T-helper 9 cell (primary cell): ENCODE measurements at regions not wholly inside any gene's neighbourhood (a gene's known extent, or its start where the extent isn't known, plus 50 kb on each side); places are given as distances from the start of the nearest gene placed in this dataset.
"Not testable (repeated sequence)": the region's sequence is repeated elsewhere in the genome, so short reads cannot be mapped to it uniquely, and the experiment has no call there.

Source experiments
- DNase-seq: peaks from one replicate; pipeline ENCODE4 v3.0.0-alpha.2; 2020

GRCh38 chr2:82139979-82140611, 1835.5 kb upstream of the LRRTM1 start:
- DNase-seq: no peak

GRCh38 chr2:82137441-82137840, 1832.9 kb upstream of the LRRTM1 start:
- no peak for DNase-seq

GRCh38 chr2:82128051-82128450, 1823.5 kb upstream of the LRRTM1 start:
- no peak for DNase-seq

GRCh38 chr2:82124629-82125028, 1820.1 kb upstream of the LRRTM1 start:
- DNase-seq: no peak

GRCh38 chr2:82120654-82121053, 1816.1 kb upstream of the LRRTM1 start:
- DNase-seq: no peak

GRCh38 chr2:82120115-82120514, 1815.6 kb upstream of the LRRTM1 start:
- no peak for DNase-seq

- DNase-seq: no peak
Observed at GRCh38 chr2:82109418-82109817, 1804.9 kb upstream of the LRRTM1 start.

- no peak for DNase-seq
Observed at GRCh38 chr2:82098617-82099016, 1794.1 kb upstream of the LRRTM1 start.

- no peak for DNase-seq
Observed at GRCh38 chr2:82089518-82089917, 1785.0 kb upstream of the LRRTM1 start.

GRCh38 chr2:82084679-82085392, 1780.3 kb upstream of the LRRTM1 start:
- DNase-seq: no peak

- DNase-seq: no peak
Observed at GRCh38 chr2:82075875-82076274, 1771.3 kb upstream of the LRRTM1 start.

- DNase-seq: no peak
Observed at GRCh38 chr2:82062463-82062862, 1757.9 kb upstream of the LRRTM1 start.

GRCh38 chr2:82055846-82056245, 1751.3 kb upstream of the LRRTM1 start:
- no peak for DNase-seq

GRCh38 chr2:82043867-82044266, 1739.3 kb upstream of the LRRTM1 start:
- no peak for DNase-seq

GRCh38 chr2:82027921-82028615, 1723.5 kb upstream of the LRRTM1 start:
- DNase-seq: no peak

GRCh38 chr2:82023710-82024109, 1719.2 kb upstream of the LRRTM1 start:
- no peak for DNase-seq

GRCh38 chr2:82013641-82014040, 1709.1 kb upstream of the LRRTM1 start:
- no peak for DNase-seq

GRCh38 chr2:82007071-82007664, 1702.6 kb upstream of the LRRTM1 start:
- DNase-seq: no peak

- DNase-seq: not testable (repeated sequence)
Observed at GRCh38 chr2:82005889-82006288, 1701.3 kb upstream of the LRRTM1 start.

- DNase-seq: no peak
Observed at GRCh38 chr2:82001614-82002013, 1697.1 kb upstream of the LRRTM1 start.

GRCh38 chr2:82000606-82001005, 1696.1 kb upstream of the LRRTM1 start:
- DNase-seq: no peak

- no peak for DNase-seq
Observed at GRCh38 chr2:81996332-81996731, 1691.8 kb upstream of the LRRTM1 start.

GRCh38 chr2:81991282-81991681, 1686.7 kb upstream of the LRRTM1 start:
- no peak for DNase-seq

GRCh38 chr2:81987370-81987769, 1682.8 kb upstream of the LRRTM1 start:
- no peak for DNase-seq
